ENCODE measurements at regions not wholly inside any gene's neighbourhood (a gene's known extent, or its start where the extent isn't known, plus 50 kb on each side); places are given as distances from the start of the nearest gene placed in this dataset.

GRCh38 chr2:60634438-60634837 lies 81.0 kb upstream of the BCL11A start:
- Histone ChIP-seq H3K4me3 (ENCODE audit: insufficient read depth, low read depth, low read length) (no peak overlapping the region), H3K36me3 (replicated peaks; ENCODE audit: control insufficient read depth, insufficient read depth, low read length) (no peaks in the 10 kb centered on the region), H3K27me3 (ENCODE audit: control insufficient read depth, insufficient read depth, low read length) (no peaks in the 10 kb centered on the region; the same call in 1 of the 2 replicates)
- no peak for DNase-seq

GRCh38 chr2:60641811-60642788 lies 88.6 kb upstream of the BCL11A start:
- Histone ChIP-seq H3K4me3 (ENCODE audit: insufficient read depth, low read depth, low read length) (no peak overlapping the region), H3K36me3 (replicated peaks; ENCODE audit: control insufficient read depth, insufficient read depth, low read length) (no peaks in the 10 kb centered on the region), H3K27me3 (ENCODE audit: control insufficient read depth, insufficient read depth, low read length) (no peaks in the 10 kb centered on the region)
- peak; percentile 42 for DNase-seq

DNA sequence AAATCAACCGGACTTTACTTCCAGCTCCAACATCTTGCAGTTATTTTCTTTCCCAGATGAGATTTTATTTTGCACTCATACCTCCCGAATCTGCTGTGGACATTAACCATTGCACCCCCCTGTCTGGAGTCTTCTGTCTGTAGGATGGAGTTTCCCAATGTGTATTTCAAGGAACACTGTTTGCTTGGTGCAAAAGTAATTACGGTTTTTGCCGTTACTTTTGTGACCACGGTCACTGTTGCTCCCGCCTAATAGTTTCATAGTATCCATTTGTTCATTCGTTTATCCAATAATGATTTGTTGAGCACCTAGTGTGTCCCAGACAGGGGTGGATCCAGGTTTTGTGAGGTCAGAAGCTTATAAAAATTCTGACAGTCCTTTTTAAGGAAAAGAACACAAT lies 90.3 kb upstream of the BCL11A start:
- no peak for DNase-seq
- Histone ChIP-seq H3K4me3 (ENCODE audit: insufficient read depth, low read depth, low read length) (no peak overlapping the region), H3K27me3 (ENCODE audit: control insufficient read depth, insufficient read depth, low read length) (no peaks in the 10 kb centered on the region), H3K36me3 (replicated peaks; ENCODE audit: control insufficient read depth, insufficient read depth, low read length) (no peaks in the 10 kb centered on the region)

DNA sequence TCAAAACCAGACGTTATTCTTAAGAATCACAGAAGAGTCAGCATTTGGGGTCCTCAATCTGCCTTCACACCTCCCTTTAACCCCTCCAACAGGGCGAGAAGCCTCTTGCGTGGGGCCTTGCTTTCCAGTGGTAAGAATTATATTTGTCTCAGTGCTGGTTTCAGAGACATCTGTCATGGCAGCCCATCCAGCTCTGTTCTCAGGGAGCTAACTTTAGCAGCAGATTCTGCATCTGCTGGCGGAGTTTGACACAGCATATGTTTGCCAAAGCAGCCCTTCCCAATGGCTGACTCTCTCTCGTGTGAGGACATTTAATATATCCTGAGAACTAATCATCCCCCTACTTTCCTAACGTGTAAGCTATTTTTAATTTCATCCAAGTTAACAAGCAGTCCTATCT lies 91.5 kb upstream of the BCL11A start:
- DNase-seq: no peak
- Histone ChIP-seq H3K27me3 (ENCODE audit: control insufficient read depth, insufficient read depth, low read length) (no peaks in the 10 kb centered on the region), H3K4me3 (ENCODE audit: insufficient read depth, low read depth, low read length) (no peak overlapping the region), H3K36me3 (replicated peaks; ENCODE audit: control insufficient read depth, insufficient read depth, low read length) (no peaks in the 10 kb centered on the region)

- DNase-seq: no peak
- Histone ChIP-seq H3K4me3 (ENCODE audit: insufficient read depth, low read depth, low read length) (no peak overlapping the region), H3K27me3 (ENCODE audit: control insufficient read depth, insufficient read depth, low read length) (no peaks in the 10 kb centered on the region), H3K36me3 (replicated peaks; ENCODE audit: control insufficient read depth, insufficient read depth, low read length) (no peaks in the 10 kb centered on the region)
These were observed 94.7 kb upstream of the BCL11A start for GRCh38 chr2:60648191-60648590.

DNA sequence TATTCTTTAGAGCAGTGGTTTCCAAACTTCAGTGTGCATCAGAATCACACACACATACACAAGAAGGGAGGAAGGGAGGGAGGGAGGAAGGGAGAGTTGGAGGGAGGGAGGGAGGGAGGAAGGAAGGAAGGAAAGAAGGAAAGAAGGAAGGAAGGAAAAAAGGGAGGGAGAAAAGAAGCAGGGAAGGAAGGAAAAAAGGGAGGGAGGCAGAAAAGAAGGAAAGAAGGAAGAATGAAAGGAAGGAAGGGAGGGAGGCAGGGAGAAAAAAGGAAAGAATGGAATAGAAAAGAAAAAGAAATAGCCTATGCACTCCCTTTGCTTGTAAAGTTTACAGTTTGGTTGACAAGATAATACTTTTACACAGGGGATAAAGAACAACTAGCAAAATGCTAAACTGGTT lies 96.3 kb upstream of the BCL11A start:
- no peak for DNase-seq

DNA sequence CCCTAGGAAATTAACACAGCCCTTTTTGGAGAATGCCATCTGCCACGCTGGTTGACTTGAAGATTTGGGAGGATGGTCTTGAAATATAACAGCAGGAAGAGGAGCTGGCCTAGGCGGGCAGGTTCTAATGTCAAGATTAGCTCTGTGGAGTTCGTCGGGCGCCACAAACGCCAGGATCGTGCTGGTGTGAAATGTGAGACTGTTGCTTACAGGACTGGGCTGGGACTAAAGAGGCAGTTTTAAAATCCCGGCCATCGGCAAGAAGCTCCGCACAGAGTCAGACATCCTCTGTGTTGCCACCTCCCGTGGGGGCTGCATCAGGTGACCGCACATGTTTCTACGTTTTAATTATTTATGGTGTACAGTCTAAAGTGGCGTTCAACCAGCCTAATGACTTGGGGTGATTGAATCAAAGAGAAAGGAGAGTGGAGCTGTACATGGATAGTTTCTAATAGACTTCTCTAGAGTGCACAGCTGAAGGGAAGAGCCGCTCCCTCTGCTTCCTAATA lies 99.4 kb upstream of the BCL11A start:
- Histone ChIP-seq H3K27me3 (ENCODE audit: control insufficient read depth, insufficient read depth, low read length) (no peaks in the 10 kb centered on the region; the same call in 1 of the 2 replicates), H3K4me3 (ENCODE audit: insufficient read depth, low read depth, low read length) (no peak overlapping the region), H3K36me3 (replicated peaks; ENCODE audit: control insufficient read depth, insufficient read depth, low read length) (no peaks in the 10 kb centered on the region)
- DNase-seq: no peak

More for the DNA sequence above, 96.3 kb upstream of the BCL11A start:
- Histone ChIP-seq H3K4me3 (ENCODE audit: insufficient read depth, low read depth, low read length) (no peak overlapping the region), H3K36me3 (replicated peaks; ENCODE audit: control insufficient read depth, insufficient read depth, low read length) (no peaks in the 10 kb centered on the region), H3K27me3 (ENCODE audit: control insufficient read depth, insufficient read depth, low read length) (no peaks in the 10 kb centered on the region; the same call in 1 of the 2 replicates)

DNA sequence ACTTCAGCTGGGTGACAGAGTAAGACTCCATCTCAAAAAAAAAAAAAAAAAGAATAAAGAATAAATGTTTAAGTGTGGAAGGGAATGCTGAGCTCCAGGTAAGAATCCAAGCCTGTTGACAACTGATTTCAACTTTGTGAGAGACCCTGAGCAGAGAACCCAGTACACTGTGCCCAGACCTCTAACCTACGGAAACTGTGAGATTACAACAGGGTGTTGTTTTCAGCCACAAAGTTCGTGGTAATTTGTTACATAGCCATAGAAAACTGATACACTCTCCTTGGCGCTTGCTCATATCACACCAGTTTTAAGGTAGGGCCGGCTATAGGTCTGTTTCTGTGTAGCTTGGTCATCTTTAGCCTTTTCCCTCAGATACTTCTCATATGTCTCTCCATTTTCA lies 98.4 kb upstream of the PAPOLG start:
- no peak for DNase-seq
- no peaks in the 10 kb centered on the region for H3K36me3 ChIP-seq (replicated peaks; ENCODE audit: control insufficient read depth, insufficient read depth, low read length)
- no peaks in the 10 kb centered on the region; the same call in 1 of the 2 replicates for H3K27me3 ChIP-seq (ENCODE audit: control insufficient read depth, insufficient read depth, low read length)
- no peak overlapping the region for H3K4me3 ChIP-seq (ENCODE audit: insufficient read depth, low read depth, low read length)

DNA sequence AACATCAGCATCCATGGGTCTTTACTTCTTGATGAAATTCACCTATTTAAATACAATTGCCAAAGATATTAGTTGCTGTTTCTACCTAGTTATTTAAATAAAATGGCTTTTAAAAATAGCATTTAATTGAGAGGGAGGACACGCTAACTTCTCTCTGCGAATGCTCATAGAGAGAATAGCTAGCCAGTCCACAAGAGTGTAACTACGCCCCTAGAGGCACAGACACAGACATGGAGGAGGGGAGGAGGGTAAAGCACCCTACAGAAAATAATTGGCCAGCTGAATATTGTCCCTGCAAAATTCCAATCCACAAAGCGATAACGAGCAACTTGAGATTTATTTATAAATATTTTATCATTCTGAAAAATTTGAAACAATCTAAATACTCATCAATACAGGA lies 97.0 kb upstream of the PAPOLG start:
- no peaks in the 10 kb centered on the region; the same call in 1 of the 2 replicates for H3K27me3 ChIP-seq (ENCODE audit: control insufficient read depth, insufficient read depth, low read length)
- no peak overlapping the region for H3K4me3 ChIP-seq (ENCODE audit: insufficient read depth, low read depth, low read length)
- DNase-seq: no peak
- no peaks in the 10 kb centered on the region for H3K36me3 ChIP-seq (replicated peaks; ENCODE audit: control insufficient read depth, insufficient read depth, low read length)

- no peaks in the 10 kb centered on the region for H3K36me3 ChIP-seq (replicated peaks; ENCODE audit: control insufficient read depth, insufficient read depth, low read length)
- no peak for DNase-seq
- no peaks in the 10 kb centered on the region for H3K27me3 ChIP-seq (ENCODE audit: control insufficient read depth, insufficient read depth, low read length)
- no peak overlapping the region for H3K4me3 ChIP-seq (ENCODE audit: insufficient read depth, low read depth, low read length)
These were observed 94.9 kb upstream of the PAPOLG start for GRCh38 chr2:60661073-60661738.

GRCh38 chr2:60662781-60663180 lies 93.3 kb upstream of the PAPOLG start:
- no peaks in the 10 kb centered on the region for H3K36me3 ChIP-seq (replicated peaks; ENCODE audit: control insufficient read depth, insufficient read depth, low read length)
- no peak overlapping the region for H3K4me3 ChIP-seq (ENCODE audit: insufficient read depth, low read depth, low read length)
- no peak for DNase-seq
- no peaks in the 10 kb centered on the region for H3K27me3 ChIP-seq (ENCODE audit: control insufficient read depth, insufficient read depth, low read length)

DNA sequence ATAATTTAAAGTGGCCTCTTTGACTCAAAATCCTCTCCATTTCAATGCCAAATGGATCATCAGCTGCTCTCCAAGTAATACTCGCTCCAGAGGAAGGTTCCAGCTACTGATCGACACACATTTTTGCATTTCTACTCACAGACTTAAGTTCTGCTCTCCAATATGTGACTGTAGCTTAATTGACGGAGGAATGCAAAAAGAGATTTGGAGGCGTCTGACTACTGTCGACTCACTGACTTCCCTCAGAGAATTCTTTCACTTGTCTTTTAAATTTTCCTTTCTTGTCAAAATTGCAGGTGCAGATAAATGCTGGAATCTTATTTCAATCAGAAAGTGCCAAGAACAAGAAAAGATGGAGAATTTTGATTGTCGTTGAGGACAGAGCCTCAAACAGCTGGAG lies 84.1 kb upstream of the PAPOLG start:
- H3K4me3 ChIP-seq (ENCODE audit: insufficient read depth, low read depth, low read length): no peak overlapping the region
- no peaks in the 10 kb centered on the region for H3K27me3 ChIP-seq (ENCODE audit: control insufficient read depth, insufficient read depth, low read length)
- no peaks in the 10 kb centered on the region for H3K36me3 ChIP-seq (replicated peaks; ENCODE audit: control insufficient read depth, insufficient read depth, low read length)
- DNase-seq: no peak

DNA sequence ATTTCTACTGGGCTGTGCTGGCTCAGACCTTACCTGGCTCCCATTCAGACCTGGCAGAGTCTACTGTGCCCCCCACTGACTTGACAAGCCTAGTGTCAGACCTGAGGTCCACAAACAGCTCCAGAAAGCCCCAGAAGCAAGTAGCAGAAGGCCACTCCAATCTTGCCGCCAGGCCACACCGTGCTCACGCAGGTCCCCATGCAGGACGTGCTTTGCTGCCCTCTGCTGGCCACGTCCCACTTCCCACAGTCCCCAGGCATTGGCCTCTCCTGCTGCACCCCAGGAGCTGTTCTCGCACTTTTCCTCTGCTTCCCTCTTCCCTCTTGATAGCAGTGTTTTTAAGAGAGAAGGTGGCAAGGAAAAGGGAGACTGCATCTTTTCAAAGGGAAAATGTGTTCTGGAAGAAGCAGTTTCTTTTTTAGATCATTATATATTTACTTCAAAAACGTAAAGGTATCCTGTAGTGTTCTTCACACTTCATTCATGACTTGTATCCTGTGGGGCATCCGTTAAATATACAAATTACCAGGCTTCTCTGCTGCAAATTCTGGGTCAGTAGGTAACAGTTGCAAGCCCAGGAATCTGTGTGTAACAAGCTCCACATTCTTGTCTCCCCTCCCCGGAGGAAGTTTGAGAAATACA lies 81.4 kb upstream of the PAPOLG start:
- no peaks in the 10 kb centered on the region for H3K36me3 ChIP-seq (replicated peaks; ENCODE audit: control insufficient read depth, insufficient read depth, low read length)

GRCh38 chr2:60675301-60675700 lies 80.8 kb upstream of the PAPOLG start:
- H3K27me3 ChIP-seq (ENCODE audit: control insufficient read depth, insufficient read depth, low read length): no peaks in the 10 kb centered on the region
- H3K4me3 ChIP-seq (ENCODE audit: insufficient read depth, low read depth, low read length): no peak overlapping the region
- peak; percentile 35 for DNase-seq
- no peaks in the 10 kb centered on the region for H3K36me3 ChIP-seq (replicated peaks; ENCODE audit: control insufficient read depth, insufficient read depth, low read length)

More for the DNA sequence above, 81.4 kb upstream of the PAPOLG start:
- peak; percentile 87 for DNase-seq
- Histone ChIP-seq H3K27me3 (ENCODE audit: control insufficient read depth, insufficient read depth, low read length) (no peaks in the 10 kb centered on the region), H3K4me3 (ENCODE audit: insufficient read depth, low read depth, low read length) (no peak overlapping the region)

Data from H7 (cell line).